ENCODE measurements at regions not wholly inside any gene's neighbourhood (a gene's known extent, or its start where the extent isn't known, plus 50 kb on each side); places are given as distances from the start of the nearest gene placed in this dataset.

GRCh38 chr14:104512061-104512460 is 67.5 kb upstream of the C14orf180 start:
- TF ChIP-seq POLR2AphosphoS5 (IDR thresholded peaks at IDR 0.05; ENCODE audit: low read depth, low read length), result no peak
- TF ChIP-seq REST (IDR thresholded peaks at IDR 0.05; ENCODE audit: insufficient read depth in 1 of 2, low read depth in 2 of 2, low read length in 2 of 2), result no peak
- TF ChIP-seq TAF1 (IDR thresholded peaks at IDR 0.05; ENCODE audit: borderline replicate concordance, insufficient read depth, low read length), result no peak
